GM21576 (cell line): ENCODE measurements at regions not wholly inside any gene's neighbourhood (a gene's known extent, or its start where the extent isn't known, plus 50 kb on each side); places are given as distances from the start of the nearest gene placed in this dataset.

Experiments
- ATAC-seq: cut with Tn5 transposase; IDR thresholded peaks from one replicate; pipeline ENCODE4 v1.9.1; 2021; ENCODE audit warnings: mild to moderate bottlenecking, moderate library complexity; ENCODE audit not compliant: unreplicated experiment

DNA sequence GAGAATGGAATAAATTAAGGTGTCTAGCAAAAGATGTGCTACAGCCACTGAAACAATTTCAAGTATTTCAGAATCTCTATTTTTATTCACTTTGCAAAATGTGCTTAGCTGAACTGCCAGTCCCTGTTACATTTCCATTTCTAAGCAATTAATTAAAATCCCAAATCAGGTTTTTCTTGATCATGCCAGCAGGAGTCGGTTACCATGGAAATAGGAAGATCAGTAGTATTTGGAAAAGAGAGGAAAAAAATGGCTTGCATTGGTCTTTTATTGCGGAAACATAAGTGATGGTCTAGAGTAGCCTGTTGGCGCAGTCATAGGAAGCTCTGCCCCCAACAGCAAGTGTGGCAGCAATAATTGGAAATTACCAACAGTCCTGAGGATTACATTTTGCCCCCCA is 867.1 kb downstream of the GATA3 start:
- no peak for ATAC-seq

DNA sequence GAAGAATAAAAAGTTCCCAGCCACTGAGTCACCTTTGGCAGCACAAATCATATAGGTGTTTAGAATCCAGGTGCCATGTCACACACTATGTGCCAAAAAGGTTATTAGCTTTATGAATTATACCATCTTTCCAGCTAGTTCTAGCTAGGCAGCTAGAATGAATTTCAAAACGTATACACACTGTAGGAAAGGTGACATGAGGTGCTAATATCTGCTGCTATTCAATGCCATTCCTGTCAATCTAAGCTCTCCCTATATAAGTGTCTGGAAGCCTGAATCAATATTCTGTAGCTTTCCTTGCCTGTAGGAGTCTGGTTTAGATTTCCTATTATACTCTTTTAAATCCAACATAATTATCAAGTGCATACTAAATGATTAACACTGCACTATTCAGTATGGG is 868.6 kb downstream of the GATA3 start:
- no peak for ATAC-seq

DNA sequence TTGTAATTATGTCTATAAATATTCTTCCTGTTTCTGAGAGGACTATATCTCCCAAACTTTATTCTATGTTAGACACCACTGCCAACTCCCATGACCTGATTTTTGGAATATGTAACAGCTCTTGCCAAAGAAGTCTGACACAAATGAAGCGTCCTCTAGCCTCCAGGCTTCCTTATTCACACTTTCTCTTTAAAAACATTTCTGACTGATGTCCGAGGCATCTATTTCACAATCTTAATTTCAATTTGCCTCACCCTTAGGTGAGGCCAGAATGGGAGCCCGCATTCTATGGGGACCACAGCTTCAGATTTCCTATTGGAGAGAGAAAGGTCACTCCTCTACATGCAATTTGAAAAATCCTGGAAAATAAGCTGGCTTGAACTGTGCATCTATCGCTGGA is 873.2 kb downstream of the GATA3 start:
- no peak for ATAC-seq

DNA sequence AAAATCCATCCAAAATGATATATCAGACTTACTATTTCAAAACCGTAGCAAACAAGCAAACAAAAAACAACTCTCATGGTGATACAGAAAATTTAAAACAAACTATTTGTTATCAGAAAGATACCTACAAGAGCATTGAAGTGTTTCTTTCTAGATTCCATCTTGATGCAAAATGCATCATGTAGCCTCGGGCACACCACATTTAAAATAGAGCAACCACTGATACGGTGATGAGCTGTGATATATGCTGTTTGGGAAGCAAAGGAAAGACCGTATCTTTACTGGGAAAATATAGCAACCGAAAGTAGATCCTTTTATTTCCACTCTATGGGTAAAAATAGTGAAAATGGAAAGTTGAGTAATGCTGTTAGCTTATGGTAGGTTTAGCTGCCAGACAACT is 892.0 kb downstream of the GATA3 start:
- ATAC-seq: no peak

DNA sequence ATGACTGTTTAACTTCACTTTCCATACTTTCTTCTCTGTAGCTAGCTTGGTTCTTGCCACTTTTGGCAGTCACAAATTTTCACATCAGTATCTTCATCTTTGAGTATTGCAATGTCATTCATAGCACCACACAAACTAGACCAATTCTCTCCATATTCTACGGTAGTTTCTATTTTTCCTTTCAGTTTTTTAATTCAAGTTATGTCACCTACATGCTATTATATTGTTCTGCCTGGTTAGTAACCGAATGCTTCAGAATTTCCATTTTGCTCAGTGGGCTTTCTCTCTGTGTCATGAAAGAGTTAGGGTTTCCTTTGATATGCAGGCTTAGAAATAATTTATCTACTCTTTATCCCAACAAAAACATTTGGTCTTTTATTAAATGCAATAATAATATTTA is 896.5 kb downstream of the GATA3 start:
- ATAC-seq: no peak

DNA sequence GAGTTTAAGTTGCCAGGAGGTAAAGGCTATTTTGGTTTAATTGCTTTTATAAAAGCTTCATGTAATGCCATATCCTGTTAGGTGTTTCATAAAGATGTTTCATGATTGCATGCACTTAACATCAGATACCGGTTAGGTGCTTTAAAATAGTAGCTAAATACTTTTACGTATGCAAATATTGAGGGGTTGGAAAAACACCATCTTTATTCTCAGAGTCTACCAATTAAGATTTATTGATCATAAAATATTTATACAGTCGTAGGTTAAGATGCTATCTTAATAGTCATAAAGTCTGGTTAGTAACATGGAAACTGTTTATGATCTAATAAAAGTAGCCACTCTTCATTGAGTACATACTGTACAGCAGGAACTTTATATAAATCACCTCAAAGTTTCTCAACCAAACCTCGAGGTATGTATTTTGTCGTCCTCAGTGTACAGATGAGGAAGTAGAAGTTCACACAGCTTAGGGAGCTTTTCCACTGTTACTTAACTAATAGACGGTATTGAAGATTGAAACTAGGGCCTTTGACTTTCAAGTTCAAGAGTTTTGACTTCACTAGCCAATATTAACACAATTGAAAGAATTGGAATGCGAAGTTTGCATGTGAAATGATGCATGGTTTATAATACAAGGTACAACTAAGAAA is 897.1 kb downstream of the GATA3 start:
- ATAC-seq: no peak

DNA sequence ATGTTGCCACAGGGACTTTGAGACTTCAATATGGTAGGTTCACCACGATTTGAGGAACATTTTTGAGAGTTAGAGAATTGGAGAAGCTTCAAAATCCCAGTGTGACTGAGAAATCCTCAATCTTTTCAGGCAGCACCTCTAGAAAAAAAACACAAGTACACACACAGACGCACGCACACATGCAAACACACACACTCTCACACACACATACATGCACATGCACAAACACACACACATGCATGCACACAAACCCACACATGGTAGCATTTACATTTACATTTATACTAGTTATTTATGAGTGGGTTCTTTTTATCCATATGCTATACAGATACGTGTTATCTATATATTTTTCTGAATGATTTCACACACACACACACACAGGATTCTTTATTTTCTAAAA is 901.9 kb downstream of the GATA3 start:
- no peak for ATAC-seq

DNA sequence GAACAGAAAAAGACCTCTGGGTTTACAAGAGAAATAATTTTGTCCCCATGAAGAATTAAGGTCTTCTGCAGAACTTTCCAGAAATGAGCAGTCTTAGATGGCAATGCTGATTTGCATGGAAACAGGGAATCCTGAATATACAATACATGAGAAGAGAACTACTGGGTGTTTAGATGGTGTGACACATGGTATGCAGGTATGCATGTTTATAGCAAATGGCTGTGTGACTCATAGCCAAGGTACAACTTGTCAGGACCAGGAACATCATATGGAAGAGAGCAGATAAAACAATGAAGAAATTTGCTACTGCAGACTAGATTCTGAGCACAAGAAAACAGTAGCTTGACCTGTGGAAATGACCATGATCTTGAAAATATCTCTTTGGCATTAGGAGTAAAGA is 907.8 kb downstream of the GATA3 start:
- ATAC-seq: no peak

DNA sequence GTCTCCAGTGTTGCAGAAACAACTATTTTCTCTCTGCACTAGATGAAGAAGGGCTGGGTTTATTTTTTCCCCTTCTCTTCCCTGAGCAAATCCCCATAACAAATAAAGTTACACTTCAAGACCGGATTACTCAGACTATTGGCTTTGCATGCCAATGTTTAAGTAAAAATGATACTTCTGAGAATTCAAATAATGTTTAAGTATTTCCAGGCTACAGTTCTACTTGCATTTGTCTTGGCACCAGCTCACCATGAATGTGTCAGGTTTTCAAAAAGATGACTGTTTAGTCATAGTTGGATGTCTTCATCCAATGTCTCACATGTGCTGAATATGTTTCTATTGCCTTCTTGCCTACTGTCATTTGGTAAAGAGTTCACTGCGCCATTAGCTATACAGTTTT is 912.6 kb downstream of the GATA3 start:
- ATAC-seq: no peak

DNA sequence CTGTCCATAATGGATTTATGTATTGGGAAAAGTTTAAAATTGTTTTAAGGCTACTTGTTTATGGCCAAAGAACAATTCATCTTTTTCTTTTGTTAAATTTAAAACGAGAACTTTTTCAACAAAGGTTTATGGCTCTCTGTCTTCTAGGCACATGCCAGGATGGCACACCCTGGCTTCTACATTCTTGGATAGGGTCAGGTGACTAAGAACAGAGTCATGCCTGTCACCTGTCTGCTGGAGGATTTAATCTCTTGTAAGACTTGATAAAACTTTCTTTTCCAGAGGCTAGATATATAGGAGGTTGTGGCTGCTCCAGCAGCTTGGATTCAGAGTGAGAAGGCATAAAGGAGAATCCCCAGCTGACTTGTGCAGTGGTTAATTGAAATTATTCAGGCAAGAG is 915.4 kb downstream of the GATA3 start:
- no peak for ATAC-seq

DNA sequence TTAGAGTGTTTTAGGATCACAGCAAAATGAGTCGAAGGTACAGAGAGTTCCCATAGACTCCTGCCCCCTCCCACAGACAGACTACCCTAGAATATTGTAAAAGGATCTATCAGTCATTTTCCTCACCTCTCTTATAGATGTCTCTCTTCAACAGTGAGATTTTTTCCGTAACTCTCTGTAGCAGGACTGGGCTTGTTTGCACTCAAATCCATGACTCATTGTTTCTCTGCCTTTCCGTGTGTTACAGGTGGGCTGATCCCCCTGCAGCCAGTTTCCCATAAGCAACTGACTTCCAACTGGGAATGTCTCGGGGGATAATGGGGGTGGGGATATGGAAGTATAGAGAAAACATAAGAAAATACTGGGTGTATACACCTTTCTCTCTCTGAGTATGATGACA is 921.0 kb downstream of the GATA3 start:
- ATAC-seq: no peak

DNA sequence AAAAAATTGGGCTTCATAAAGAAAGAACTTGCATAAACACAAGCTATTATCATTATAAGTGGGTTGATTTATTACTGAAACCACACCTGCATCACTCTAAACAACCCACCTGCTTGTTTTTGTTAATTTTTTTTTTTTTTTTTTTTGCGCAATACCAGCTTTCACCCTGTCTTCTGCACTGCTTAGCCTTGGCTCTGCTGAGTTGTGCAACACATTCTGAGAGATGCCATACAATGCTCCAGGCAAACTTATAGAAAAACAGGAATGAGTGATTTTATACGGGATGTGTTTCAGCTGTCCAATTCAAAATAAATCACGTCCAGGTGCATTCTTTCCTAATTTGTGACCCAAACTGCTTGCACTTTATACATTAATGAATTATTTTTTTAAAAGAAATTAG is 923.6 kb downstream of the GATA3 start:
- ATAC-seq: no peak

DNA sequence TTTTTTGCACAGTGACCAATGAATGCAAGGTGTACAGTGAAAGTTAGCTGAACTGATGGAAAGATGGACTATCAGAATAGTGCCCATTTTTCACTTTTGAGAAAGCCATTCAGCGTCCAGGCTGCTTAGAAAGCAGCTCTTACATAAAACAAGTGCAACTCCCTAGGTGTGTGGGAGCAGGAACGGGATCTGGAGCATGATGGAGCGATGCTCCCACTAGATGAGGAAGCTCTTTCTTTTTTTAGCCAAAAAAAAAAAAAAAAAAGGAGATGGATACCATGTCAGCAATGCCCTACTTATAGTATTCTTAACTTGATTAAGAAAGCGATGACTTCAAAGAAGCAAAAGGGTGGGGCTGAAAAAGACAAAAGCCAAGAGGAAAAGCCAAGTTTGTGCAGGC is 925.5 kb downstream of the GATA3 start:
- ATAC-seq: no peak

DNA sequence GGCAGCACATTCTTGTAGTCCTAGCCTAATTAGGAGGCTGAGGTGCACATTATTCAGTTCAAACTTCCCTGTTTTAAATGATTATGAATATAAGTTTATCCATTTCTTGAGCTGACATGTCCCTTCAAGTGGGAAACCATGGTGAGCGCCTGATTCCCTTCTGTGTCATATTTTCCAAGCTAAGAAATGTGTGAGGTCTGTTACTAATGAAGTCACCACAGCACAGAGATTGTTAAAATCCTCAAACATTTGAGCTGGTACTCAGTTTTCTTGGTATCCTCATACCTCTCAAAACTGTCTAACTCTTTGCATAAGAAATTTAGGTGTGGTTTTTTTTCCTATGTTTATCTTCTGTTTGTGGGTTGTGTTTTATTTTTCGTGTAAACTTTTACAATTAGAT is 926.8 kb downstream of the GATA3 start:
- ATAC-seq: no peak

DNA sequence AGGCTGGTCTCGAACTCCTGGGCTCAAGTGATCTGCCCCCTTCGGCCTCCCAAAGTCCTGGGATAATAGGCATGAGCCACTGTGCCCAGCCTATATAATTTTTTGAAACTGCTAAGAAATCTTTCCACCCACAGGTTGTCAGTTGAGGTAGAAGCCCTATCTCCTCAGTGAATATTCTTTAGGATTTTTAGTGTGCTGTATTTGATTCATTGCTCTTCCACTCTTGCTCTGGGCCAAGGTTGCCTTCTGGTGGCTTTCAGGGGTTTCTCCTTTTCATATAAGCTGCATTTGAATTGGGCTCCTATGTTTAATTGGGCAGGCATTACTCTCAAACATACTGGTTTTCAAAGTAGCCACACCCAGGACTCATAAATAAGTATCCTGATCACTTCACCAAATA is 931.2 kb downstream of the GATA3 start:
- ATAC-seq: no peak

DNA sequence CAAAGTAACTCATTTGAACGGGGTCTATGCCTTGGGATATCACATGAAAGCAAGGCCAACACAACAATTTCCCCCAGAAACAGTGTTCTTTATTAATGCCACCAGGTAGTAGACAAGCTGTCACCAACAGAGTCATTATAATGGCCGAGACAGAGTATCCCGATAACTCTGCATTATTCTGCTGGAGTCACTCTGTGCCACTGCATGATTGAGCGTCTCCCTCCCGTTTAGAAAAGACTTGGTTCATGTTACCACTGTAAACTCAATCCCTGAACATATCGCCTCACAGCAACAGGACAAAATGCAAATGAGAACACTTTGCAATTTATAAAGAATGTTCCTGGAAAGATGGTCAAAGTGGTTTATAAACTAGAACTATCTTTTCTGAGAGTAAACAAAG is 932.5 kb downstream of the GATA3 start:
- ATAC-seq: no peak

DNA sequence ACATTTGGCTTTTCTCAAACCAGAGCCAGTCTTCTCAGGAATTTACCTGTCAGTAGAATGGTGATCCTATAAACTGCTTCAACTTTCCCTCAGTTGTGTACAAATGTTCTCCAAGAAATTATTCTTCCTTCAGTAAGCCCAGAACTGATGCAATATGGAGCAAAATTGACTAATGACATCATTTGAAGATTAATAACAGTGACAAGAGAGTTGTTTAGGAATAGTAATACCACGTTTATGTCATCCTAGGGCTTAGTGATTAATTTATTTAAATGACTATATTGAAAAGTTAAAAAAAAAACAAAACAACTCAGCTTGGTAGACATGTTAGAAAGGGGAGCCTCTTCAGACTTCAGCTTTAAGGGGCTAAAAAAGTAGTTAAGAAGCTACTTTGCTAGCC is 933.2 kb downstream of the GATA3 start:
- ATAC-seq: no peak

DNA sequence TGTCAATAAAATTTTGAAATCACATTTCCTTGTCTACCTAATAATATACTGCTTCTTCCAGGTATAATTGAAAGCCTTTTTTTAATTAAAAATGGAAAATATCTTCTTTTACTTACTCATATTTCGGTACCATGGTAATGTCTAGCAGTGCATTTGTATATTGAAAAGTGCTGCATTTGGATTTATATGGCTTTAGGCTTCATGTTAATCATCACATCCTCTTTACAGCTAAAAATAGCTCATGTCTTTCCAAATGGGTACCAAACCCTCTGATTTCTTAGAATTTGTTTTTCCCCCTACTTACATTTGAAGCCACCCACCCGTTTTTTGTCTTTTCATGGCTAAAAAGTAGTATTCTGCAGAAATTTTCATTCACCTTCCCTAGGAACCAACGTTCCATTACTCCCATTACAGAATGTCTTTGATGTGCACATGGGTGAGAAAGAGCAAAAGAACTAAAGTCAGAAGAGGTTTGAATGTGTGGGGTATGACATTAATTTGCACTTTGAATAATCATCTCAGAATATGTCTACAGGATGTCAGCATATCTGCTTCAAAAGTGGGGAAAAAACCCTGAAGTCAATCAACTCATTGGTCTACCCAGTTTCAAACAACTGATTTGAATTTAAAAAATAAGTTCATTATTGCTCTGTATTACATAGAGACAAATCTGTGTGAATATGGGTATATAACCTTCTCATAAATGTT is 935.9 kb downstream of the GATA3 start:
- ATAC-seq: no peak

DNA sequence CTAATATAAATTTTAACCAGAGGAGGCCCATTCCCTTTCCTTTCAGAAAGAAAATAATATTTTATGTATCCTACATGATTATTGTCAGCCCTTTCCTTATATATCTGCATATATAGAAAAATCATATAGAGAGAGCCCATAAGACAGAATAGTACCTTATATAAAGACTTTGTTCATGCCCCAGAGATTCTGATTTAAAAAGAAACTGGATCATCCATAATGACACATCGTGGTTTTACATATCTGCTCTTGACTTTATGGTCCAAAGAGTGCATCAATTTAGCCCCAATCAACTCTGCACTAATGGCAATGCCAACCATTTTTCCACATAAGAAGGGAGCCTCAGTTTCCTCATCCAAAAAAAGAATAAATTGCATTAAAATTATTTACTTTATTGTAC is 937.5 kb downstream of the GATA3 start:
- no peak for ATAC-seq

DNA sequence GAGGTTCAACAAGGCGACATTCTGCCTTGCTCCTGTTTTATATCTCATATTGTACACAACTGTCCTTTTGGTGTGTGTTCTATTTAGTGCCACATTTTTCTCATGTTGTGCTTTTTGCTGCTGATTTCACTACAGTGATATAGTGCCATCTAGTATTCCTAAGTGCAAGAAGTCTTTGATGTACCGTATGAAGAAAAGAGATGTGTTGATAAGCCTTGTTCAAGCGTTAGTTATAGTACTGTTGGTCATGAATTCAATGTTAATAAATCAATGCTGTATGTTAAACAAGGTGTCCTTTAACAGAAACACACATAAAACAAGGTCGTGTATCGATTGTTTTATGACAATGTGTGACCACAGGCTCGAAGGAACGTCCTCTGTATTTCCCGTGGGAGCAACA is 939.4 kb downstream of the GATA3 start:
- ATAC-seq: no peak

DNA sequence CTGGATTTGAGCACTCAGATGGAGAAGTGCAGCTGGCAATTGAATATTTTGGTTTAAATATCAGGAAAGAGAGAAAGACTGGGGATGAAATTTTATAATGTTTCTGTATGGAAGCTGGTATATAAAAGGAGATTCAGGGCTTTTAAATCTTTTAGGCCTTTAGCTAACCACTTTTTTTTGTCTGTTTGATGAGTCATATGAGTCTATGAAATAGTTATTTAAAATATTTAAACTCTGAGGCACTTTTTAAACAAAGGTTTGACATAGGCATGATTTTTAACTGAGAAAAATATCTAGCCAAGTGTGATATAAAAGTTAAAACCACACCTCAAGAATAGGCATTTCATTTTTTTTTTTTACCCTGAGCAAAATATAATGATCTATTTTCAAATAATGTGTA is 944.3 kb downstream of the GATA3 start:
- no peak for ATAC-seq

DNA sequence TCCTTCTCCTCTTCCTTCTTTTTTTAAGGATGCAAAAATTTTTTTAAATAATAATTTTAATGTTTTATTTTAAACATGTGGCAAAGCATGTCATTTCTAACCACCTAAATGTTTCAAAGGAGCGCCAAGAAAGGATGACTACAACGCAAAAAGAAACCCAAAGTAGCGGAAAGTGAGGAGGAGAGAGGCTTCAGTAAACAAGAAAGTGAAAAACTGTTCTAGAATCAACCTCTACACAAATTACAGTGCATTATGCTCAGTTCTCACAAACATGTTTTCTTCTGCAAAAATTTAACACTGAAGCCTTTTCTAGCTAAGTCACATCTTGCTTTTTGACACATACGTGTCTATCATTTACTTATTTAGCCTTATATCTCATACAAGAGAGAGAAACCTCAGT is 948.6 kb downstream of the GATA3 start:
- ATAC-seq: no peak

DNA sequence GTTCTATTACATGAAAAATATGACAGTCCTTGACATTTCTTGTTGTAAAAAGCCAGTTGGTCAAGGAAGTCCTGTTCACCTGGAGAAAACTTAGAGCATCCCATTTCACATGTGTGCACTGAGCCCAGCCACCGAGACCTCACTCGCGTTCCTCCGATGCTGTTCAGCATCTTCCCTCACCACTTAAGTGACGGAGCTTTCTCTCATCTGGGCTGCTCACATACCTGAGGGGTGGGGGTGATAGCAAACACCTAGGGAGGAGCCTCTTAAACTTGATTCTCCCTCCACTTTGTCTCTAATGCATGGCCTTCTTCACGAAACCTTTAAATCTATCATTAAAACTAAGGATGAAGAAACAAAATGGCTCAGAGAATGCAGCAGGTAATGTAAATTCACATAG is 950.2 kb downstream of the GATA3 start:
- no peak for ATAC-seq
